ENCODE measurements at regions not wholly inside any gene's neighbourhood (a gene's known extent, or its start where the extent isn't known, plus 50 kb on each side); places are given as distances from the start of the nearest gene placed in this dataset.

DNA sequence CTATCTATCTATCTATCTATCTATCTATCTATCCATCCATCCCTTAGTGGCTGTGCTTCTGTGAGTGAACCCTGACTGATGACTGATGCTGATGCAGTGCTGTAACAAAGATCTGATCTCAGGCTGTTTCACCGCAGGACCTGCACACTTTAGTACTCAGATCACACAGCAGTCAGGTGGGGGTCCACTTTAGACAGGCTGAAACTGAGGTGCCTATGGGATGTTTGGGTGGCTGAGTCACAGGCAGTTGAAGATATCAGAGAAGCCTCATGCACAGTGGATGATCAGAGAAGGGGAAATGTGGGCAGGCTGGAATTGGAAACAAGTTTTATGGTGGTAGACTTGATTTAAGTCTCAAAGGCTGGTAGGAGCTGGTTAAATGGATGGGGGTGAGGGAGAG is 156.4 kb downstream of the INSIG2 start:
- TF ChIP-seq, protein P1, sequence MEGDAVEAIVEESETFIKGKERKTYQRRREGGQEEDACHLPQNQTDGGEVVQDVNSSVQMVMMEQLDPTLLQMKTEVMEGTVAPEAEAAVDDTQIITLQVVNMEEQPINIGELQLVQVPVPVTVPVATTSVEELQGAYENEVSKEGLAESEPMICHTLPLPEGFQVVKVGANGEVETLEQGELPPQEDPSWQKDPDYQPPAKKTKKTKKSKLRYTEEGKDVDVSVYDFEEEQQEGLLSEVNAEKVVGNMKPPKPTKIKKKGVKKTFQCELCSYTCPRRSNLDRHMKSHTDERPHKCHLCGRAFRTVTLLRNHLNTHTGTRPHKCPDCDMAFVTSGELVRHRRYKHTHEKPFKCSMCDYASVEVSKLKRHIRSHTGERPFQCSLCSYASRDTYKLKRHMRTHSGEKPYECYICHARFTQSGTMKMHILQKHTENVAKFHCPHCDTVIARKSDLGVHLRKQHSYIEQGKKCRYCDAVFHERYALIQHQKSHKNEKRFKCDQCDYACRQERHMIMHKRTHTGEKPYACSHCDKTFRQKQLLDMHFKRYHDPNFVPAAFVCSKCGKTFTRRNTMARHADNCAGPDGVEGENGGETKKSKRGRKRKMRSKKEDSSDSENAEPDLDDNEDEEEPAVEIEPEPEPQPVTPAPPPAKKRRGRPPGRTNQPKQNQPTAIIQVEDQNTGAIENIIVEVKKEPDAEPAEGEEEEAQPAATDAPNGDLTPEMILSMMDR (IDR thresholded peaks at IDR 0.05) = no peak
- Histone ChIP-seq H3K36me3 (no peaks in the 10 kb centered on the region), H3K27ac (no peak overlapping the region), H3K27me3 (peaks cover 0 to 15% of the 10 kb centered on the region in 2 donors), H3K4me1 (no peaks in the 10 kb centered on the region), H3K9me3 (no peaks in the 10 kb centered on the region), H3K4me3 (no peak overlapping the region)
- intact Hi-C loops (cut with DNase I; ENCODE audit: low total_unique reads) = no loop called here
- DNase-seq = no peak

GRCh38 chr2:118243031-118243430 is 154.8 kb downstream of the INSIG2 start:
- Histone ChIP-seq H3K4me1 (no peaks in the 10 kb centered on the region), H3K9me3 (no peaks in the 10 kb centered on the region), H3K36me3 (no peaks in the 10 kb centered on the region), H3K27ac (no peak overlapping the region), H3K4me3 (no peak overlapping the region), H3K27me3 (peaks cover 0 to 15% of the 10 kb centered on the region in 2 donors)
- TF ChIP-seq, protein P1 (IDR thresholded peaks at IDR 0.05) = no peak
- intact Hi-C loops (cut with DNase I; ENCODE audit: low total_unique reads) = no loop called here
- no peak for DNase-seq

- no peak for DNase-seq
- no peak overlapping the region for H3K27ac ChIP-seq
- H3K4me3 ChIP-seq = no peak overlapping the region
- intact Hi-C loops (cut with DNase I; ENCODE audit: low total_unique reads) = no loop called here
- no peaks in the 10 kb centered on the region for H3K4me1 ChIP-seq
- no peaks in the 10 kb centered on the region for H3K9me3 ChIP-seq
- TF ChIP-seq, protein P1 (IDR thresholded peaks at IDR 0.05) = no peak
- no peaks in the 10 kb centered on the region for H3K36me3 ChIP-seq
- peaks cover 0 to 15% of the 10 kb centered on the region in 2 donors for H3K27me3 ChIP-seq
Measured at GRCh38 chr2:118242216-118242615, 153.9 kb downstream of the INSIG2 start.

- TF ChIP-seq, protein P1 (IDR thresholded peaks at IDR 0.05) = no peak
- no peak for DNase-seq
- H3K4me3 ChIP-seq = no peak overlapping the region
- no peak overlapping the region for H3K27ac ChIP-seq
- intact Hi-C loops (cut with DNase I; ENCODE audit: low total_unique reads) = no loop called here
- H3K36me3 ChIP-seq = no peaks in the 10 kb centered on the region
- no peaks in the 10 kb centered on the region for H3K9me3 ChIP-seq
- peaks cover 0 to 24% of the 10 kb centered on the region in 2 donors for H3K27me3 ChIP-seq
- no peaks in the 10 kb centered on the region for H3K4me1 ChIP-seq
Measured at GRCh38 chr2:118241128-118241527, 152.9 kb downstream of the INSIG2 start.

- intact Hi-C loops (cut with DNase I; ENCODE audit: low total_unique reads) = no loop called here
- no peak for DNase-seq
- Histone ChIP-seq H3K27ac (no peak overlapping the region), H3K4me3 (no peak overlapping the region), H3K9me3 (no peaks in the 10 kb centered on the region), H3K4me1 (no peaks in the 10 kb centered on the region), H3K27me3 (peaks cover 0 to 20% of the 10 kb centered on the region in 2 donors), H3K36me3 (no peaks in the 10 kb centered on the region)
- TF ChIP-seq, protein P1 (IDR thresholded peaks at IDR 0.05) = no peak
Measured at GRCh38 chr2:118240276-118240675, 152.0 kb downstream of the INSIG2 start.

DNA sequence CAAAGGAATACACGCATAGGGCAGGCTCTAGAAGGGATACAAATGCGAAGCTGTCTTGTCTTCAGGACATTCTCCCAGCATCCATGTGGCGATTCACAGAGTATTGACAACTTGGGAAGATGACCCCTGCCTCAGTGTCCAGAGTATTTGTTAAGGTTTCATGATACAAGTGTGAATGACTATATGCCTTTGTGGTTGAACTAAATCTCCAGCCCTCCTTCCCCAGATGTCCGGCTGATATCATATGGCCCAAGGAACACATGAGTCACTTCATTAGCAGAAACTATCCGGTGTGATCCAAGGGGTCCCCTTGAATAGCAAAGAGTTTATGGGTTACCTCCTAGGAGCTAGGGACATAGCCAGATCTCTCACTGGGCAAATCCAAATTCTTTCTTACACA is 151.0 kb downstream of the INSIG2 start:
- Histone ChIP-seq H3K4me3 (no peak overlapping the region), H3K9me3 (no peaks in the 10 kb centered on the region), H3K27ac (no peak overlapping the region), H3K27me3 (peaks cover 0 to 18% of the 10 kb centered on the region in 2 donors), H3K4me1 (no peaks in the 10 kb centered on the region), H3K36me3 (no peaks in the 10 kb centered on the region)
- TF ChIP-seq, protein P1 (IDR thresholded peaks at IDR 0.05) = no peak
- DNase-seq = no peak
- intact Hi-C loops (cut with DNase I; ENCODE audit: low total_unique reads) = no loop called here

Measured in tibial artery (tissue), 4 donors.